K562 (cell line): ENCODE measurements at regions not wholly inside any gene's neighbourhood (a gene's known extent, or its start where the extent isn't known, plus 50 kb on each side); places are given as distances from the start of the nearest gene placed in this dataset.

Source experiments
- ATAC-seq: fragments of 200-7000 bp; cut with Tn5 transposase; 3 replicates; pipeline ENCODE4 v1.9.1; 2020; ENCODE audit warnings: moderate library complexity
- BruUV-seq: library from RNA; stranded (reverse); fragments of 400-500 nt; replicated peaks from 2 replicates; lab custom pipeline; 2021; lab: Mats Ljungman, UMichigan
- CTCF ChIA-PET: fragments of 300-600 bp; formaldehyde crosslinking; extraction: SDS; loops from one replicate; lab custom pipeline; 2021; ENCODE audit warnings: low intra/inter-chr PET ratio; lab: Yijun Ruan, JAX
- POLR2A ChIA-PET: fragments of 300-600, 350-650 bp; sonication (Branson Sonifier 250); formaldehyde crosslinking; extraction: SDS; loops from one replicate; lab custom pipeline; 2021; ENCODE audit warnings: antibody characterized with exemption, inconsistent platforms; lab: Yijun Ruan, JAX
- DNase-seq, 4 experiments: peaks; one replicate each; pipeline versions ENCODE4 v3.0.0 to v3.0.0-alpha.2; 2011 to 2018; ENCODE audit warnings: low spot score in 3 of 4, mixed read lengths in 3 of 4; ENCODE audit errors: extremely low read depth in 1 of 4
- FAIRE-seq: peaks from 2 replicates; lab custom pipeline; 2011; peaks lifted over from hg19 to GRCh38; lab: Jason Lieb, UNC
- H2AFZ ChIP-seq: 2 replicates; pipeline ENCODE4 v1.6.0; 2011; ENCODE audit warnings: low read depth, low read length, control low read depth, inconsistent platforms
- H3K27ac ChIP-seq: fragments of 200-600 bp; 3 replicates; pipeline ENCODE4 v1.8.0; 2011; ENCODE audit warnings: low read depth, mild to moderate bottlenecking, control low read depth, inconsistent platforms, low read length, moderate library complexity, mixed read lengths; ENCODE audit errors: extremely low read depth
- H3K27me3 ChIP-seq, 2 experiments: fragments of 300-600 bp in 1 of 2; 2 replicates in 1 of 2; 3 replicates in 1 of 2; pipeline versions ENCODE4 v1.6.0 to v1.8.0; 2011; ENCODE audit warnings: inconsistent platforms in 2 of 2, low read length in 2 of 2, mild to moderate bottlenecking in 1 of 2, mixed read lengths in 1 of 2, moderate library complexity in 1 of 2; ENCODE audit not compliant: control insufficient read depth in 2 of 2, insufficient read depth in 2 of 2
- H3K36me3 ChIP-seq: fragments of 300-600 bp; 3 replicates; pipeline ENCODE4 v1.8.0; 2011; ENCODE audit warnings: mild to moderate bottlenecking, low read length, inconsistent platforms; ENCODE audit not compliant: control insufficient read depth, insufficient read depth
- H3K4me1 ChIP-seq, 2 experiments: fragments of 200-600 bp in 1 of 2; replicated peaks in 1 of 2; 2 replicates in 1 of 2; 3 replicates in 1 of 2; pipeline versions ENCODE4 v1.5.1 to v1.8.0; 2011; ENCODE audit warnings: inconsistent platforms in 2 of 2, low read length in 2 of 2, mild to moderate bottlenecking in 1 of 2, mixed read lengths in 1 of 2, moderate library complexity in 1 of 2; ENCODE audit not compliant: control insufficient read depth in 2 of 2, insufficient read depth in 2 of 2
- H3K4me2 ChIP-seq: 2 replicates; pipeline ENCODE4 v1.6.1; 2011; ENCODE audit warnings: low read length, control low read depth, inconsistent platforms, mixed read lengths; ENCODE audit not compliant: insufficient read depth
- H3K4me3 ChIP-seq: fragments of 200-600 bp; sonication (generic), shearing (Covaris generic); 2 replicates; pipeline ENCODE4 v1.5.1; 2016; ENCODE audit warnings: control low read depth, inconsistent platforms
- H3K79me2 ChIP-seq: fragments of 200-600 bp; 3 replicates; pipeline ENCODE4 v1.8.0; 2011; ENCODE audit warnings: low read length, inconsistent platforms; ENCODE audit not compliant: control insufficient read depth, insufficient read depth
- H3K9ac ChIP-seq, 2 experiments: 2 replicates each; pipeline versions ENCODE4 v1.6.0 to v1.6.1; 2011; ENCODE audit warnings: low read depth in 2 of 2, low read length in 2 of 2, control low read depth in 1 of 2, inconsistent platforms in 1 of 2, mild to moderate bottlenecking in 1 of 2, mixed read lengths in 1 of 2; ENCODE audit not compliant: insufficient read depth in 1 of 2
- H3K9me1 ChIP-seq: one replicate; pipeline ENCODE4 v1.6.0; 2011; ENCODE audit warnings: inconsistent platforms, mild to moderate bottlenecking, low read length, moderate library complexity; ENCODE audit not compliant: control insufficient read depth, insufficient read depth
- H3K9me3 ChIP-seq: replicated peaks from 2 replicates; pipeline ENCODE4 v1.5.1; 2011; ENCODE audit warnings: low read depth, low read length, inconsistent platforms; ENCODE audit not compliant: control insufficient read depth, insufficient read depth
- H4K20me1 ChIP-seq: replicated peaks from 2 replicates; pipeline ENCODE4 v1.6.1; 2011; ENCODE audit warnings: low read length, inconsistent platforms, mixed read lengths; ENCODE audit not compliant: control insufficient read depth, insufficient read depth
- CEBPB ChIP-seq: fragments of 450-650 bp; IDR thresholded peaks from 2 replicates; pipeline ENCODE4 v1.6.1; 2016; ENCODE audit warnings: missing genetic modification characterization, missing compliant biosample characterization
- DNMT1 ChIP-seq: fragments of 450-650 bp; IDR thresholded peaks from 2 replicates; pipeline ENCODE4 v1.6.1; 2016; ENCODE audit warnings: antibody characterized with exemption, mild to moderate bottlenecking
- E2F5 ChIP-seq: sonication (generic); formaldehyde crosslinking; IDR thresholded peaks from 2 replicates; pipeline ENCODE4 v1.8.0; 2022; ENCODE audit warnings: mild to moderate bottlenecking, missing genetic modification reagents
- GTF2A2 ChIP-seq: IDR thresholded peaks from 2 replicates; pipeline ENCODE4 v1.6.1; 2016; ENCODE audit warnings: mild to moderate bottlenecking, missing genetic modification characterization, missing compliant biosample characterization
- HDAC1 ChIP-seq, 2 experiments: fragments of 450-650 bp; IDR thresholded peaks; 2 replicates each; pipeline ENCODE4 v1.6.1; 2016 to 2017; ENCODE audit warnings: inconsistent platforms in 1 of 2, mild to moderate bottlenecking in 1 of 2, moderate library complexity in 1 of 2
- HDGF ChIP-seq: fragments of 450-650 bp; IDR thresholded peaks from 2 replicates; pipeline ENCODE4 v1.6.1; 2016
- HNRNPK ChIP-seq: fragments of 200-400 bp; formaldehyde crosslinking; IDR thresholded peaks from one replicate; pipeline ENCODE4 v1.6.1; 2018; ENCODE audit warnings: mild to moderate bottlenecking, low read depth, low read length; ENCODE audit not compliant: poor library complexity, severe bottlenecking
- KAT7 ChIP-seq: sonication (generic); formaldehyde crosslinking; IDR thresholded peaks from 2 replicates; pipeline ENCODE4 v1.8.0; 2022; ENCODE audit warnings: missing genetic modification reagents, mild to moderate bottlenecking, borderline replicate concordance
- MAFF ChIP-seq: IDR thresholded peaks from 2 replicates; pipeline ENCODE4 v1.6.1; 2012; ENCODE audit warnings: low read length, improper control_type of control experiment
- MITF ChIP-seq: IDR thresholded peaks from 2 replicates; pipeline ENCODE4 v1.6.1; 2014; ENCODE audit warnings: antibody characterized with exemption
- MYNN ChIP-seq, 2 experiments: sonication (generic); formaldehyde crosslinking in 1 of 2; IDR thresholded peaks; 2 replicates each; pipeline versions ENCODE4 v1.5.0 to v1.6.1; 2016 to 2020; ENCODE audit warnings: antibody characterized with exemption in 1 of 2, missing genetic modification reagents in 1 of 2
- OTX1 ChIP-seq: fragments of 450-650 bp; formaldehyde crosslinking; IDR thresholded peaks from 2 replicates; pipeline ENCODE4 v1.4.0; 2022; ENCODE audit warnings: mild to moderate bottlenecking
- RBM14 ChIP-seq: fragments of 200-400 bp; formaldehyde crosslinking; IDR thresholded peaks from 2 replicates; pipeline ENCODE4 v1.6.1; 2018; ENCODE audit warnings: low read depth, mild to moderate bottlenecking, low read length, moderate library complexity, borderline replicate concordance; ENCODE audit not compliant: insufficient read depth
- RERE ChIP-seq: sonication (generic); formaldehyde crosslinking; IDR thresholded peaks from 2 replicates; pipeline ENCODE4 v1.8.0; 2023; ENCODE audit warnings: missing genetic modification reagents, mild to moderate bottlenecking, borderline replicate concordance
- SMARCA4 ChIP-seq: fragments of 450-650 bp; IDR thresholded peaks from 2 replicates; pipeline ENCODE4 v1.6.1; 2016
- ZNF655 ChIP-seq: fragments of 250-450 bp; sonication (Bioruptor Pico); IDR thresholded peaks from 2 replicates; pipeline ENCODE4 v1.5.0; 2021
- WGBS: fragments of 100-300 bp; shearing (Covaris generic); methylation state at CpG from one replicate; pipeline ENCODE4 v1.1.6; 2016; ENCODE audit warnings: low coverage, mixed read lengths; ENCODE audit not compliant: insufficient coverage; ENCODE audit errors: missing lambda C conversion rate; 5-methylcytosine and 5-hydroxymethylcytosine counted together
- in situ Hi-C: fragments of 300-500 bp; cut with MboI; formaldehyde crosslinking; loops from 4 replicates; pipeline ENCODE4 v1.15.0; 2018; ENCODE audit warnings: inconsistent platforms, mixed read lengths
- intact Hi-C: fragments of 100-400 bp; cut with micrococcal nuclease; formaldehyde crosslinking; loops from 2 replicates; pipeline ENCODE4 v1.14.2; 2022

- H3K9ac ChIP-seq = no peak overlapping the region
- 0% methylated on average over 1 of the region's 2 CpGs for WGBS
- BruUV-seq = no TSS peak
- H3K4me2 ChIP-seq = no peak overlapping the region
- no peaks in the 10 kb centered on the region for H3K79me2 ChIP-seq
- H3K4me3 ChIP-seq = no peak overlapping the region
- CTCF ChIA-PET = no interaction called here
- H3K27me3 ChIP-seq = peaks cover 0 to 23% of the 10 kb centered on the region in 2 experiments; a peak in 2 of 5 replicates
- in situ Hi-C loops (no loop called here), intact Hi-C loops (no loop called here)
- no peak for ATAC-seq
- no peaks in the 10 kb centered on the region for H3K36me3 ChIP-seq
- H3K9me1 ChIP-seq = no peaks in the 10 kb centered on the region
- DNase-seq = no peak
- H2AFZ ChIP-seq = no peak overlapping the region
- FAIRE-seq = no peak
- no peak overlapping the region for H3K27ac ChIP-seq
- no peaks in the 10 kb centered on the region for H3K9me3 ChIP-seq
- H4K20me1 ChIP-seq = no peaks in the 10 kb centered on the region
- no peaks in the 10 kb centered on the region for H3K4me1 ChIP-seq
- POLR2A ChIA-PET = interaction anchor here (0.6 kb wide), 1 partner anchor 610 kb away, joined by 3 read pairs; no protein-coding TSS in a partner anchor
- TF ChIP-seq ZNF655 (CRISPR knock-in tag) (no peak), RBM14 (no peak), SMARCA4 (no peak), KAT7 (no peak), HDAC1 (IDR thresholded peaks at IDR 0.05) (no peak), GTF2A2 (tag) (no peak), OTX1 (no peak), CEBPB (tag) (no peak), RERE (no peak), MYNN (IDR thresholded peaks at IDR 0.05) (no peak), MYNN (CRISPR knock-in tag; IDR thresholded peaks at IDR 0.05) (no peak), HDGF (no peak), MITF (no peak), DNMT1 (no peak), MAFF (no peak), E2F5 (no peak), HNRNPK (no peak)
These were observed 52.9 kb upstream of the SPATS2L start for GRCh38 chr2:200253639-200254038.
